Natural killer cell (primary cell): ENCODE measurements at regions not wholly inside any gene's neighbourhood (a gene's known extent, or its start where the extent isn't known, plus 50 kb on each side); places are given as distances from the start of the nearest gene placed in this dataset.

ENCODE experiments used
- ATAC-seq, 3 donors: fragments of 150-1000 bp in 2 of 3; fragments of 200-7000 bp in 1 of 3; cut with Tn5 transposase; 1 replicate in 1 of 3; 2 replicates in 2 of 3; pipeline ENCODE4 v1.10.0; 2021; ENCODE audit warnings: mild to moderate bottlenecking in 2 of 3, moderate library complexity in 2 of 3
- DNase-seq, 2 donors: peaks; one replicate each; pipeline versions ENCODE4 v3.0.0 to v3.0.0-alpha.2; 2013 to 2021; ENCODE audit warnings: mixed read lengths in 1 of 2
- H3K27ac ChIP-seq: one replicate; pipeline ENCODE4 v1.5.1; 2013; ENCODE audit warnings: mild to moderate bottlenecking, low read length
- H3K27me3 ChIP-seq: one replicate; pipeline ENCODE4 v1.6.1; 2013; ENCODE audit warnings: low read length; ENCODE audit not compliant: control insufficient read depth, insufficient read depth
- H3K36me3 ChIP-seq: one replicate; pipeline ENCODE4 v1.6.1; 2013; ENCODE audit warnings: low read length; ENCODE audit not compliant: control insufficient read depth, insufficient read depth
- H3K4me1 ChIP-seq: one replicate; pipeline ENCODE4 v1.6.1; 2013; ENCODE audit warnings: low read length; ENCODE audit not compliant: control insufficient read depth, insufficient read depth
- H3K4me3 ChIP-seq: one replicate; pipeline ENCODE4 v1.5.1; 2013; ENCODE audit warnings: low read length
- H3K9me3 ChIP-seq: one replicate; pipeline ENCODE4 v1.6.1; 2013; ENCODE audit warnings: low read length; ENCODE audit not compliant: control insufficient read depth, insufficient read depth
- H3K27ac Mint-ChIP-seq, 2 donors: one replicate each; pipeline ENCODE4 v1.8.0; 2022; ENCODE audit warnings: mild to moderate bottlenecking in 2 of 2, mixed read lengths in 2 of 2, moderate library complexity in 1 of 2
- H3K27me3 Mint-ChIP-seq, 2 donors: one replicate each; pipeline ENCODE4 v1.8.0; 2022; ENCODE audit warnings: low read depth in 2 of 2, mixed read lengths in 2 of 2
- H3K36me3 Mint-ChIP-seq: one replicate; pipeline ENCODE4 v1.8.0; 2022; ENCODE audit warnings: mixed read lengths
- H3K4me1 Mint-ChIP-seq, 2 donors: one replicate each; pipeline ENCODE4 v1.8.0; 2022; ENCODE audit warnings: mixed read lengths in 2 of 2
- H3K4me3 Mint-ChIP-seq: one replicate; pipeline ENCODE4 v1.8.0; 2022; ENCODE audit warnings: mild to moderate bottlenecking, moderate library complexity, mixed read lengths
- H3K9me3 Mint-ChIP-seq, 2 donors: one replicate each; pipeline ENCODE4 v1.8.0; 2022; ENCODE audit warnings: mixed read lengths in 2 of 2
- CTCF ChIP-seq: fragments of 200-600 bp; IDR thresholded peaks from one replicate; pipeline ENCODE4 v1.8.0; 2022; ENCODE audit warnings: antibody characterized with exemption
- WGBS: methylation state at CpG from one replicate; pipeline ENCODE4 v1.1.7; 2013; ENCODE audit warnings: missing lambda C conversion rate; ENCODE audit not compliant: insufficient coverage; 5-methylcytosine and 5-hydroxymethylcytosine counted together
- intact Hi-C: fragments of 100-400 bp; cut with micrococcal nuclease; formaldehyde crosslinking; loops from one replicate; pipeline ENCODE4 v1.14.2; 2022

GRCh38 chr4:178412455-178412854 lies 970.2 kb upstream of the AGA start:
- Histone ChIP-seq H3K27ac (no peak overlapping the region), H3K9me3 (peaks cover 14% of the 10 kb centered on the region), H3K4me1 (no peaks in the 10 kb centered on the region), H3K4me3 (no peak overlapping the region), H3K36me3 (no peaks in the 10 kb centered on the region), H3K27me3 (no peaks in the 10 kb centered on the region)
- DNase-seq (no peak), ATAC-seq (no peak)
- no peak for TF ChIP-seq CTCF
- Mint-ChIP-seq H3K4me1 (no peaks in the 10 kb centered on the region), H3K4me3 (no peak overlapping the region), H3K36me3 (no peaks in the 10 kb centered on the region), H3K9me3 (peaks cover 8 to 11% of the 10 kb centered on the region in 2 donors), H3K27me3 (no peaks in the 10 kb centered on the region), H3K27ac (no peak overlapping the region)
- intact Hi-C loops, result no loop called here
- no CpG with 5 or more reads among the region's 1 CpG for WGBS

- DNase-seq (no peak), ATAC-seq (no peak)
- H3K27ac ChIP-seq, result no peak overlapping the region
Observed at GRCh38 chr4:178414042-178414441, 971.8 kb upstream of the AGA start.

GRCh38 chr4:178414881-178415446 lies 972.7 kb upstream of the AGA start:
- H3K4me3 Mint-ChIP-seq, result no peak overlapping the region
- DNase-seq (no peak), ATAC-seq (no peak)
- no peak for TF ChIP-seq CTCF
- Histone ChIP-seq H3K36me3 (no peaks in the 10 kb centered on the region), H3K9me3 (peaks cover 11% of the 10 kb centered on the region), H3K27ac (no peak overlapping the region), H3K4me1 (no peaks in the 10 kb centered on the region), H3K27me3 (no peaks in the 10 kb centered on the region), H3K4me3 (no peak overlapping the region)
- intact Hi-C loops, result no loop called here
- peaks cover 6 to 9% of the 10 kb centered on the region in 2 donors for H3K9me3 Mint-ChIP-seq
- no peaks in the 10 kb centered on the region for H3K36me3 Mint-ChIP-seq
- H3K4me1 Mint-ChIP-seq, result no peaks in the 10 kb centered on the region
- H3K27me3 Mint-ChIP-seq, result no peaks in the 10 kb centered on the region
- 96% methylated on average over 18 of the region's 18 CpGs for WGBS
- no peak overlapping the region for H3K27ac Mint-ChIP-seq

More at GRCh38 chr4:178414042-178414441, 971.8 kb upstream of the AGA start:
- Mint-ChIP-seq H3K9me3 (peaks cover 3 to 6% of the 10 kb centered on the region in 2 donors), H3K27me3 (no peaks in the 10 kb centered on the region), H3K4me3 (no peak overlapping the region), H3K27ac (no peak overlapping the region), H3K36me3 (no peaks in the 10 kb centered on the region), H3K4me1 (no peaks in the 10 kb centered on the region)
- H3K9me3 ChIP-seq, result peaks cover 11% of the 10 kb centered on the region
- intact Hi-C loops, result no loop called here
- no peaks in the 10 kb centered on the region for H3K27me3 ChIP-seq
- H3K4me3 ChIP-seq, result no peak overlapping the region
- 83% methylated on average over 2 of the region's 4 CpGs for WGBS
- no peaks in the 10 kb centered on the region for H3K4me1 ChIP-seq
- H3K36me3 ChIP-seq, result no peaks in the 10 kb centered on the region
- TF ChIP-seq CTCF, result no peak

- no peak for TF ChIP-seq CTCF
- Histone ChIP-seq H3K36me3 (no peaks in the 10 kb centered on the region), H3K4me1 (no peaks in the 10 kb centered on the region), H3K4me3 (no peak overlapping the region), H3K9me3 (peaks cover 11% of the 10 kb centered on the region), H3K27ac (no peak overlapping the region), H3K27me3 (no peaks in the 10 kb centered on the region)
- Mint-ChIP-seq H3K4me3 (no peak overlapping the region), H3K27me3 (no peaks in the 10 kb centered on the region), H3K4me1 (no peaks in the 10 kb centered on the region), H3K9me3 (peaks cover 6 to 10% of the 10 kb centered on the region in 2 donors), H3K27ac (no peak overlapping the region), H3K36me3 (no peaks in the 10 kb centered on the region)
- 94% methylated on average over 14 of the region's 14 CpGs for WGBS
- intact Hi-C loops, result no loop called here
- no peak for DNase-seq
- no peak for ATAC-seq
Observed at GRCh38 chr4:178415925-178416324, 973.7 kb upstream of the AGA start.
